Cardiac fibroblast (primary cell): ENCODE measurements at regions not wholly inside any gene's neighbourhood (a gene's known extent, or its start where the extent isn't known, plus 50 kb on each side); places are given as distances from the start of the nearest gene placed in this dataset.

ENCODE experiments used
- DNase-seq, 2 donors: peaks; one replicate each; pipeline versions ENCODE4 v3.0.0 to v3.0.0-alpha.2; 2010; ENCODE audit warnings: low read depth in 2 of 2
- H3K4me3 ChIP-seq, 2 donors: replicated peaks in 1 of 2; 1 replicate in 1 of 2; 2 replicates in 1 of 2; pipeline ENCODE4 v1.5.1; 2011; ENCODE audit warnings: low read depth in 2 of 2, low read length in 2 of 2, mild to moderate bottlenecking in 2 of 2, moderate library complexity in 1 of 2
- TF ChIP-seq, protein P1 (sequence below): IDR thresholded peaks from one replicate; pipeline ENCODE4 v1.5.1; 2011; ENCODE audit warnings: low read depth, mild to moderate bottlenecking, low read length, inconsistent platforms

DNA sequence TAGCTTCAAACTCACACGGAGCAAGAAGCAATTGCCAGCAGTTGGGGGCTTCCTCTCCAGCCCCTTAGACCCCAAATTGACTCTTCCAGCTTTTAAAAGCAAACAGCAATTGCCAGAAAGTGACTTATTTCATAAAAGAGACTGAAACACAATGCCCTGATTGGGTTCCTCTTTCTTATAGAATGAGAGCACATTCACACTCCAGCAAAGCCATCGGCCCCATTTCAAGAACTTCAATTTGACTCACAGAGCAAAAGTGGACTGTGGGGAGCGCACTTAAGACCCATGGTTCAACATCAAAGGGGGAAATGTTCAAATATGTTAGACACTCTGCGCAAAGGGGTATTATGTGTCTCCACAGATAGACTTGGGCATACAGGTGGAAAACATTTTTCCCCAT is 484.7 kb downstream of the BCL11A start:
- DNase-seq: no peak
- no peak overlapping the region for H3K4me3 ChIP-seq
- TF ChIP-seq, protein P1, sequence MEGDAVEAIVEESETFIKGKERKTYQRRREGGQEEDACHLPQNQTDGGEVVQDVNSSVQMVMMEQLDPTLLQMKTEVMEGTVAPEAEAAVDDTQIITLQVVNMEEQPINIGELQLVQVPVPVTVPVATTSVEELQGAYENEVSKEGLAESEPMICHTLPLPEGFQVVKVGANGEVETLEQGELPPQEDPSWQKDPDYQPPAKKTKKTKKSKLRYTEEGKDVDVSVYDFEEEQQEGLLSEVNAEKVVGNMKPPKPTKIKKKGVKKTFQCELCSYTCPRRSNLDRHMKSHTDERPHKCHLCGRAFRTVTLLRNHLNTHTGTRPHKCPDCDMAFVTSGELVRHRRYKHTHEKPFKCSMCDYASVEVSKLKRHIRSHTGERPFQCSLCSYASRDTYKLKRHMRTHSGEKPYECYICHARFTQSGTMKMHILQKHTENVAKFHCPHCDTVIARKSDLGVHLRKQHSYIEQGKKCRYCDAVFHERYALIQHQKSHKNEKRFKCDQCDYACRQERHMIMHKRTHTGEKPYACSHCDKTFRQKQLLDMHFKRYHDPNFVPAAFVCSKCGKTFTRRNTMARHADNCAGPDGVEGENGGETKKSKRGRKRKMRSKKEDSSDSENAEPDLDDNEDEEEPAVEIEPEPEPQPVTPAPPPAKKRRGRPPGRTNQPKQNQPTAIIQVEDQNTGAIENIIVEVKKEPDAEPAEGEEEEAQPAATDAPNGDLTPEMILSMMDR: no peak

DNA sequence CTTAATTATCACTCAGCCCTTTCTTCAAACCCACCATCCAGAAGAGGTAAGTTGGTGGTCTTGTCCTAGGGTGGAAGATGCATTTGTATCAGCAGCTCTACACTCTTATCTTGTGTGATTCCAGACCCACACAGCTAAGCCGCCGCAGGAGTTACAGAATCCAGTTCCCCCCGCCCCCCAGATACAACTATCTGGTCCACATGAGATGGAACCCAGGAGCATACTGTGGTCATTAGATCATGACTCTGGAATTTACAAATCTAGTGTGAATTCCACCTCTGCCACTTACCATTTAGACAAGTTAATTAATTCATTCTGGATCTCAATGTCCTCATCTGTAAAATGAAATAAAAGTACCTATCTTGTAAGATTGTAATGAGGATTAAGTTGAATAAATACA is 486.4 kb downstream of the BCL11A start:
- TF ChIP-seq, protein P1: no peak
- no peak overlapping the region for H3K4me3 ChIP-seq
- no peak for DNase-seq

GRCh38 chr2:60066096-60066839 is 487.2 kb downstream of the BCL11A start:
- TF ChIP-seq, protein P1: no peak
- no peak for DNase-seq
- no peak overlapping the region for H3K4me3 ChIP-seq

DNA sequence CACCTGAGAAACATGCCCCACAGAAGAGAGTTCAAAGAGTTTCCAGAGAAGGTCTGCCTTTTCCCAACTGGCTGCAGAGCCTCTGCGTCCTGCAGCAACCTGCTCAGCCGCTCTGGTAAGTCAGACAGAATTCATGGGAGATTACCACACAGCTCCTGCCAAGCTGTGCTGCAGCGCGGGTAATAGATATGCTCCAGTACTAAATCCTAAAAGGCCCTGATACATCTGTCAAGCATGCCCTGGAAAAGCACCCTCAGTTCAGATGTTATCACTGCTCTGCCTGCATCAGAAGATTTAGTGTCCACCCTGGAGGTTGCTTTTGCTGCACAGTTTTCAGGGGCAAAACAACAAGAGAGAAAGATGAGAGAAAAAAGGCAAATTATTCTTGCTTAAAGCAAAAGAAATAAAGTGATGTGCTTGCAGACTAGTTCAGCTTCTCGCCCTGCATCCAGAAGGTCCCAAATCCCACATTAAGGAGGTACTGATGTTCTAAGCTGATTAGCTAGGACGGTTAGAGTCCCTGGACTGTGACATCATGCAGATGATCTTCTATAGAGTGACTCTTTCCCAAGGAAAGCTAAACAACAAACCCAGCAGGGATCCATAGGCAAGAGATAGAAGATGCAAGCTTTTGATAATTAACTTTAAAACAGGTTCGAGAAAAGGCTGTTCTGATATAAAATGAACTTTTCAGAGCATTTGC is 488.6 kb downstream of the BCL11A start:
- DNase-seq: no peak
- TF ChIP-seq, protein P1: no peak
- H3K4me3 ChIP-seq: no peak overlapping the region

DNA sequence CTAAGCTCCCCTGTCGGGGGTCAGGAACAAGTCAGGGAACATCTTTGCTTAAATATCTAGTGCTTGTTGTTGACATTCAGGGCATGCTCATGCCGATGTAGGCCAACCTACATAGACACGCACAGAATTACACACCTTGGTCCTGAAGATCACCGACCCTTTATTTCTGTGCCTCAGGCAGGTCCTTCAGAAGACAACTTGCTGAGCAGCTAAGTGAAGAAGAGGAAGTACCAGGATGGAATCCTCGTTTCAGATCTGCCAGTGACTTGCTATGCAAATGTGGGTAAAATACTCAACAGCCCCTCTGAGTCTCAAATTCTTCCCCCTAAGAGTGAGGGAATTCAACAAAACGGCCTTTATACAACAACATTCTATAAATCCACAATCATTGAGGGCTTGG is 494.7 kb downstream of the BCL11A start:
- TF ChIP-seq, protein P1: no peak
- no peak for DNase-seq

DNA sequence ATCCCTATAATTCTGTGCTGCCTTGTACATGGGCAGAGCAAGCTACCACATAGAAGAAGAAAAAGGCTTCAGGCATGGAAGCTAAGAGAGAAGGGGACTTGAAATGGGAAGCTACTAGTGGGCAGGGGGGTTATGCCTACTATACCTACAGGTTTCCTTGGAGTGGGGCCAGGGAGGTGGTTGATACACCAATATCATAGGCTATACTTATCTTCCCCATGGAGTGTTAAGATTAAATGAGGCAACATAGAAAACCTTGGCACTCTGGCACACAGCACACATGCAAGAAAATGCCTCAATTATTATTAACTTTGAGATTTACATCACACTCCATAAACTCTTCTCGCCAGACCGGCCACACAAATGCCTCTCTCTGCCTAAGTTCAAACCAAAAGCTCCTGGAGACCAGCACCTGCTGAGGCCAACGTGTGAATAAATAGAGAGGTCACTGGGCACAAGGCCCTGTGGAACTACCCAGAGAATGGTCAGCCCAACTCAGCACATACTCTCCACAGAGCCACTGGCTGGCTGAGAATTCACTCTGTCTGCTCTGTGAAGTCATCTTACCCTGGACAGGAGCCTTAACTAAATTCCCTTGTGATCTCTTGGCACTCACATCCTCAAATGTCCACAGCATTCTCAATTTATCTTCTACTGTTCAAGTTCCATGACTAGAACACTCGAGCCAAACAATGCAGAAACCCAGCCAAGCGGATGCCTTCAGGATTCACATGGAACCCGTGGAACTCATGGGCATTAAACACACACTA is 498.7 kb downstream of the BCL11A start:
- TF ChIP-seq, protein P1: no peak
- H3K4me3 ChIP-seq: no peak overlapping the region
- DNase-seq: no peak

More for the DNA sequence above, 494.7 kb downstream of the BCL11A start:
- H3K4me3 ChIP-seq: no peak overlapping the region
